H9 (cell line): ENCODE measurements at regions not wholly inside any gene's neighbourhood (a gene's known extent, or its start where the extent isn't known, plus 50 kb on each side); places are given as distances from the start of the nearest gene placed in this dataset.

Experiments used
- DNase-seq: peaks from one replicate; pipeline ENCODE4 v3.0.0-alpha.2; 2017
- H2AFZ ChIP-seq: one replicate; pipeline ENCODE4 v1.6.1; 2013; ENCODE audit warnings: mild to moderate bottlenecking, low read length, control low read depth, moderate library complexity
- H2AK5ac ChIP-seq: 2 replicates; pipeline ENCODE4 v1.6.1; 2013; ENCODE audit warnings: low read length, control low read depth, mixed read lengths; ENCODE audit not compliant: insufficient read length
- H2BK120ac ChIP-seq: one replicate; pipeline ENCODE4 v1.6.1; 2013; ENCODE audit warnings: low read depth, mild to moderate bottlenecking, low read length, control low read depth, inconsistent platforms; ENCODE audit not compliant: poor library complexity, severe bottlenecking
- H2BK12ac ChIP-seq: 2 replicates; pipeline ENCODE4 v1.6.1; 2013; ENCODE audit warnings: low read length, control low read depth, mixed read lengths, low read depth; ENCODE audit not compliant: insufficient read length
- H2BK15ac ChIP-seq: 2 replicates; pipeline ENCODE4 v1.6.1; 2013; ENCODE audit warnings: low read depth, low read length, control low read depth
- H2BK20ac ChIP-seq: one replicate; pipeline ENCODE4 v1.6.1; 2013; ENCODE audit warnings: low read depth, mild to moderate bottlenecking, low read length, control low read depth, inconsistent platforms; ENCODE audit not compliant: poor library complexity, severe bottlenecking
- H2BK5ac ChIP-seq: 2 replicates; pipeline ENCODE4 v1.6.1; 2013; ENCODE audit warnings: low read length, control low read depth, mixed read lengths; ENCODE audit not compliant: insufficient read length
- H3K14ac ChIP-seq: 2 replicates; pipeline ENCODE4 v1.6.1; 2013; ENCODE audit warnings: low read length, control low read depth; ENCODE audit not compliant: insufficient read depth
- H3K18ac ChIP-seq: 2 replicates; pipeline ENCODE4 v1.6.1; 2013; ENCODE audit warnings: low read depth, mild to moderate bottlenecking, mixed read lengths, low read length, control low read depth; ENCODE audit not compliant: insufficient read length
- H3K23ac ChIP-seq: 2 replicates; pipeline ENCODE4 v1.6.1; 2013; ENCODE audit warnings: low read length, control low read depth, mixed read lengths, low read depth; ENCODE audit not compliant: insufficient read length
- H3K23me2 ChIP-seq: 2 replicates; pipeline ENCODE4 v1.6.1; 2013; ENCODE audit warnings: low read depth, mild to moderate bottlenecking, mixed read lengths, low read length, control low read depth; ENCODE audit not compliant: insufficient read length, poor library complexity, severe bottlenecking
- H3K27ac ChIP-seq: 2 replicates; pipeline ENCODE4 v1.5.1; 2013; ENCODE audit warnings: low read length, control low read depth, mixed read lengths, low read depth; ENCODE audit not compliant: insufficient read length
- H3K27me3 ChIP-seq: 2 replicates; pipeline ENCODE4 v1.6.1; 2013; ENCODE audit warnings: low read length, control low read depth, inconsistent platforms; ENCODE audit not compliant: insufficient read depth
- H3K4ac ChIP-seq: 2 replicates; pipeline ENCODE4 v1.6.1; 2013; ENCODE audit warnings: low read depth, mild to moderate bottlenecking, control low read depth, inconsistent platforms, low read length, moderate library complexity
- H3K4me1 ChIP-seq: 2 replicates; pipeline ENCODE4 v1.6.1; 2013; ENCODE audit warnings: low read length, control low read depth, inconsistent platforms; ENCODE audit not compliant: insufficient read depth
- H3K4me2 ChIP-seq: 2 replicates; pipeline ENCODE4 v1.6.1; 2013; ENCODE audit warnings: low read length, control low read depth, mixed read lengths; ENCODE audit not compliant: insufficient read length, insufficient read depth
- H3K56ac ChIP-seq: 2 replicates; pipeline ENCODE4 v1.6.1; 2013; ENCODE audit warnings: low read depth, mild to moderate bottlenecking, mixed read lengths, low read length, control low read depth; ENCODE audit not compliant: insufficient read length
- H3K79me1 ChIP-seq: 2 replicates; pipeline ENCODE4 v1.6.1; 2013; ENCODE audit warnings: low read depth, mild to moderate bottlenecking, moderate library complexity, low read length, control low read depth, inconsistent platforms; ENCODE audit not compliant: insufficient read depth, poor library complexity, severe bottlenecking
- H3K79me2 ChIP-seq: 2 replicates; pipeline ENCODE4 v1.6.1; 2013; ENCODE audit warnings: low read length, control low read depth, inconsistent platforms; ENCODE audit not compliant: insufficient read depth
- H3K9ac ChIP-seq: 2 replicates; pipeline ENCODE4 v1.6.1; 2013; ENCODE audit warnings: low read length, control low read depth, mixed read lengths; ENCODE audit not compliant: insufficient read length; ENCODE audit errors: extremely low read depth
- H3K9me3 ChIP-seq: one replicate; pipeline ENCODE4 v1.6.1; 2013; ENCODE audit warnings: low read depth, low read length, inconsistent platforms; ENCODE audit not compliant: control insufficient read depth
- H3T11ph ChIP-seq: one replicate; pipeline ENCODE4 v1.6.1; 2013; ENCODE audit warnings: mild to moderate bottlenecking, low read length, control low read depth, inconsistent platforms
- H4K20me1 ChIP-seq: one replicate; pipeline ENCODE4 v1.6.1; 2013; ENCODE audit not compliant: control insufficient read depth, insufficient read length, insufficient read depth
- H4K5ac ChIP-seq: 2 replicates; pipeline ENCODE4 v1.6.1; 2013; ENCODE audit warnings: low read depth, mild to moderate bottlenecking, mixed read lengths, low read length, control low read depth; ENCODE audit not compliant: insufficient read length
- H4K8ac ChIP-seq: replicated peaks from 2 replicates; pipeline ENCODE4 v1.6.1; 2013; ENCODE audit warnings: low read length, control low read depth, mixed read lengths, low read depth; ENCODE audit not compliant: insufficient read length
- H4K91ac ChIP-seq: 2 replicates; pipeline ENCODE4 v1.6.1; 2013; ENCODE audit warnings: low read depth, mild to moderate bottlenecking, moderate library complexity, mixed read lengths, low read length, control low read depth; ENCODE audit not compliant: insufficient read length
- H3K27ac Mint-ChIP-seq, 3 experiments: 2 replicates in 2 of 3; 3 replicates in 1 of 3; pipeline ENCODE4 v1.8.0; 2020 to 2021; ENCODE audit warnings: mixed read lengths in 3 of 3, mild to moderate bottlenecking in 1 of 3, moderate library complexity in 1 of 3
- H3K27me3 Mint-ChIP-seq: 2 replicates; pipeline ENCODE4 v1.8.0; 2021; ENCODE audit warnings: low read depth, mild to moderate bottlenecking, moderate library complexity, mixed read lengths
- H3K36me3 Mint-ChIP-seq, 3 experiments: 2 replicates in 2 of 3; 3 replicates in 1 of 3; pipeline ENCODE4 v1.8.0; 2020 to 2021; ENCODE audit warnings: low read depth in 3 of 3, mixed read lengths in 3 of 3; ENCODE audit not compliant: insufficient read depth in 1 of 3
- H3K4me1 Mint-ChIP-seq, 2 experiments: 2 replicates each; pipeline ENCODE4 v1.8.0; 2020; ENCODE audit warnings: mixed read lengths in 2 of 2
- H3K4me3 Mint-ChIP-seq, 2 experiments: 2 replicates in 1 of 2; 3 replicates in 1 of 2; pipeline ENCODE4 v1.8.0; 2020 to 2021; ENCODE audit warnings: mild to moderate bottlenecking in 2 of 2, mixed read lengths in 2 of 2, moderate library complexity in 1 of 2
- H3K9me3 Mint-ChIP-seq, 2 experiments: 2 replicates in 1 of 2; 3 replicates in 1 of 2; pipeline ENCODE4 v1.8.0; 2020; ENCODE audit warnings: mild to moderate bottlenecking in 2 of 2, mixed read lengths in 2 of 2, moderate library complexity in 1 of 2
- WGBS: extraction: QIAGEN DNeasy Blood & Tissue Kit; methylation state at CpG from one replicate; pipeline ENCODE4 v1.1.7; 2013; ENCODE audit warnings: missing lambda C conversion rate, low lambda C conversion rate, mixed read lengths; ENCODE audit not compliant: insufficient read length; ENCODE audit errors: extremely low coverage; 5-methylcytosine and 5-hydroxymethylcytosine counted together
- TF ChIP-seq, protein P1 (sequence below): fragments of 200-600 bp; sonication (generic); conservative IDR thresholded peaks from 3 replicates; pipeline ENCODE4 v1.8.0; 2021; ENCODE audit warnings: antibody characterized with exemption, mild to moderate bottlenecking

DNA sequence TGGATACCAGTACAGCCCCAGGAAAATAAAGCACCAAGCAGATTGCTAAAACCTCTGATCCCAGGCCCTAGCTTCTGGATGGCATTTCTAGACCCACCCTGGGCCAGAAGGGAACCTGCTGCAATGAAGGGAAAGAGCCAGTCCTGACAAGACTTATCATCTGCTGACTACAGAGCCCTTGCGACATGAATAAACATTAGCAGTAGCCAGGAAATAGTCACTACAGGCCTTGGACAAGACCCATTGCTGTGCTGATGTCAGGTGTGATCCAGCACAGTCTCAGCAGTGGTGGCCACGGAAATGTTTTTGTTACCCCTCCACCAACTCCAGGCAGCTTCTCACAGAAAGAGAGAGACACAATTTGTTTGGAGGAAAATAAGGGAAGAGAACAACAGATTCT is 399.3 kb downstream of the HAO1 start:
- TF ChIP-seq, protein P1, sequence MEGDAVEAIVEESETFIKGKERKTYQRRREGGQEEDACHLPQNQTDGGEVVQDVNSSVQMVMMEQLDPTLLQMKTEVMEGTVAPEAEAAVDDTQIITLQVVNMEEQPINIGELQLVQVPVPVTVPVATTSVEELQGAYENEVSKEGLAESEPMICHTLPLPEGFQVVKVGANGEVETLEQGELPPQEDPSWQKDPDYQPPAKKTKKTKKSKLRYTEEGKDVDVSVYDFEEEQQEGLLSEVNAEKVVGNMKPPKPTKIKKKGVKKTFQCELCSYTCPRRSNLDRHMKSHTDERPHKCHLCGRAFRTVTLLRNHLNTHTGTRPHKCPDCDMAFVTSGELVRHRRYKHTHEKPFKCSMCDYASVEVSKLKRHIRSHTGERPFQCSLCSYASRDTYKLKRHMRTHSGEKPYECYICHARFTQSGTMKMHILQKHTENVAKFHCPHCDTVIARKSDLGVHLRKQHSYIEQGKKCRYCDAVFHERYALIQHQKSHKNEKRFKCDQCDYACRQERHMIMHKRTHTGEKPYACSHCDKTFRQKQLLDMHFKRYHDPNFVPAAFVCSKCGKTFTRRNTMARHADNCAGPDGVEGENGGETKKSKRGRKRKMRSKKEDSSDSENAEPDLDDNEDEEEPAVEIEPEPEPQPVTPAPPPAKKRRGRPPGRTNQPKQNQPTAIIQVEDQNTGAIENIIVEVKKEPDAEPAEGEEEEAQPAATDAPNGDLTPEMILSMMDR = no peak
- H3K9me3 ChIP-seq = no peaks in the 10 kb centered on the region
- DNase-seq = no peak
- H3K27me3 Mint-ChIP-seq = no peaks in the 10 kb centered on the region
- no peak overlapping the region for H3K23ac ChIP-seq
- H3K18ac ChIP-seq = no peak overlapping the region
- H3K4me1 Mint-ChIP-seq = no peaks in the 10 kb centered on the region
- H2BK15ac ChIP-seq = no peak overlapping the region
- H2AK5ac ChIP-seq = no peak overlapping the region
- H3K4me1 ChIP-seq = no peaks in the 10 kb centered on the region
- WGBS = no CpG with 5 or more reads among the region's 2 CpGs
- no peaks in the 10 kb centered on the region for H4K20me1 ChIP-seq
- H3K23me2 ChIP-seq = no peaks in the 10 kb centered on the region
- H3K56ac ChIP-seq = no peak overlapping the region
- H2BK12ac ChIP-seq = no peak overlapping the region
- H3K27ac ChIP-seq = no peak overlapping the region
- H3K14ac ChIP-seq = no peak overlapping the region
- no peak overlapping the region for H3K4ac ChIP-seq
- H3T11ph ChIP-seq = no peak overlapping the region
- no peak overlapping the region for H4K8ac ChIP-seq
- H3K4me2 ChIP-seq = no peak overlapping the region
- no peak overlapping the region for H2BK5ac ChIP-seq
- no peaks in the 10 kb centered on the region for H3K79me1 ChIP-seq
- no peak overlapping the region for H4K5ac ChIP-seq
- H2BK20ac ChIP-seq = peak overlapping the region; percentile 49
- H3K9ac ChIP-seq = no peak overlapping the region
- no peak overlapping the region for H4K91ac ChIP-seq
- no peaks in the 10 kb centered on the region for H3K27me3 ChIP-seq
- no peaks in the 10 kb centered on the region for H3K79me2 ChIP-seq
- no peak overlapping the region for H3K4me3 Mint-ChIP-seq
- H2AFZ ChIP-seq = no peak overlapping the region
- H3K9me3 Mint-ChIP-seq = no peaks in the 10 kb centered on the region
- no peak overlapping the region for H2BK120ac ChIP-seq
- H3K36me3 Mint-ChIP-seq = no peaks in the 10 kb centered on the region
- no peak overlapping the region for H3K27ac Mint-ChIP-seq
